Parathyroid adenoma (tissue), 2 donors: ENCODE measurements at regions not wholly inside any gene's neighbourhood (a gene's known extent, or its start where the extent isn't known, plus 50 kb on each side); places are given as distances from the start of the nearest gene placed in this dataset.

Experiments
- H2AFZ ChIP-seq: fragments of 300-600 bp; sonication (generic); one replicate; pipeline ENCODE4 v1.7.0; 2017; ENCODE audit warnings: antibody characterized with exemption, mild to moderate bottlenecking
- H3K27ac ChIP-seq: fragments of 300-600 bp; sonication (generic); one replicate; pipeline ENCODE4 v1.7.0; 2017
- H3K27me3 ChIP-seq: fragments of 300-600 bp; sonication (generic); one replicate; pipeline ENCODE4 v1.7.0; 2017; ENCODE audit warnings: low read length; ENCODE audit not compliant: control insufficient read depth, insufficient read depth
- H3K36me3 ChIP-seq: fragments of 300-600 bp; sonication (generic); one replicate; pipeline ENCODE4 v1.7.0; 2017; ENCODE audit warnings: low read length; ENCODE audit not compliant: control insufficient read depth, insufficient read depth
- H3K4me1 ChIP-seq: fragments of 300-600 bp; sonication (generic); one replicate; pipeline ENCODE4 v1.7.0; 2017; ENCODE audit warnings: control low read depth
- H3K4me2 ChIP-seq: fragments of 300-600 bp; sonication (generic); one replicate; pipeline ENCODE4 v1.7.0; 2017; ENCODE audit warnings: low read length
- H3K4me3 ChIP-seq: fragments of 300-600 bp; sonication (generic); one replicate; pipeline ENCODE4 v1.7.0; 2017; ENCODE audit warnings: low read depth, low read length
- H3K79me2 ChIP-seq: fragments of 300-600 bp; sonication (generic); one replicate; pipeline ENCODE4 v1.7.0; 2017; ENCODE audit warnings: control low read depth
- H3K9ac ChIP-seq: fragments of 300-600 bp; sonication (generic); one replicate; pipeline ENCODE4 v1.7.0; 2017; ENCODE audit warnings: mild to moderate bottlenecking
- H3K9me3 ChIP-seq: fragments of 300-600 bp; sonication (generic); one replicate; pipeline ENCODE4 v1.7.0; 2017; ENCODE audit warnings: low read length; ENCODE audit not compliant: control insufficient read depth
- TF ChIP-seq, protein P1 (sequence below): fragments of 300-600 bp; sonication (generic); IDR thresholded peaks from one replicate; pipeline ENCODE4 v1.7.0; 2017; ENCODE audit warnings: antibody characterized with exemption, mild to moderate bottlenecking
- donor health status: primary hyperparathyroidism.

DNA sequence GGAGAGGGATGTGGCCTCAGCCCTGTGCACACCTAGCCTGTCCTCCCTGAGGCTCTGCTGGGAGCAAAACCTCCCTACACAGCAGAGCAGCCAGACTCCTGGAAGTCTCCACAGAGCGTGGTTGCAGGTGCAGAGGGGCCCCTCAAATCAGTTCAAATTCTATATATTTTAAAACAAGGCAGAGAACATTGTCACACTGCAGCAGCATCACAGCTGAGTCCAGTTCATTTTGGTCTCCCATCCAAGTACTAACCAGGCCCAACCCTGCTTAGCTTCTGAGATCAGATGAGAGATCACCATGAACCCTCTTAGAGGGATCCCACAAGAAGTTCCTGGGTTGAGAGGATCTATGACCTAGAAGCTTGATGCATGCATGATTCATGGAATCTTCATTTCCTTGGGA, 331.0 kb upstream of the RGMA start:
- H3K4me1 ChIP-seq, result no peaks in the 10 kb centered on the region

DNA sequence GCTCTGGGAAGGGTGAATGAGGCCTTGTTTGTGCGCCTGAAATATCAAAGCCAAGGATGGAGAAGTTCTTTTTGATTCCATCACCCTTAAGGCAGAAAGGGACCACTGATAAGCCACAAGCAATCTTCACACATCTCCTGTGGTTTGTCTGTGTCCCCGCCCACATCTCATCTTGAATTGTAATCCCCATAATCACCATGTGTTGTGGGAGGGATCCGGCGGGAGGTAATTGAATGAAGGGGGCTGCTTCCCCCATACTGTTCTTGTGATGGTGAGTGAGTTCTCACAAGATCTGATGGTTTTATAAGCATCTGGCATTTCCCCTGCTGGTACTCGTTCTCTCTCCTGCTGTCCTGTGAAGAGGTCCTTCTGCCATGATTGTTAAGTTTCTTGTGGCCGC, 329.6 kb upstream of the RGMA start:
- Histone ChIP-seq H2AFZ (no peak overlapping the region), H3K36me3 (no peaks in the 10 kb centered on the region), H3K4me1 (no peaks in the 10 kb centered on the region), H3K27ac (no peak overlapping the region), H3K4me3 (no peak overlapping the region), H3K4me2 (no peak overlapping the region), H3K27me3 (no peaks in the 10 kb centered on the region), H3K9me3 (no peaks in the 10 kb centered on the region), H3K9ac (no peak overlapping the region), H3K79me2 (no peaks in the 10 kb centered on the region)
- TF ChIP-seq, protein P1, sequence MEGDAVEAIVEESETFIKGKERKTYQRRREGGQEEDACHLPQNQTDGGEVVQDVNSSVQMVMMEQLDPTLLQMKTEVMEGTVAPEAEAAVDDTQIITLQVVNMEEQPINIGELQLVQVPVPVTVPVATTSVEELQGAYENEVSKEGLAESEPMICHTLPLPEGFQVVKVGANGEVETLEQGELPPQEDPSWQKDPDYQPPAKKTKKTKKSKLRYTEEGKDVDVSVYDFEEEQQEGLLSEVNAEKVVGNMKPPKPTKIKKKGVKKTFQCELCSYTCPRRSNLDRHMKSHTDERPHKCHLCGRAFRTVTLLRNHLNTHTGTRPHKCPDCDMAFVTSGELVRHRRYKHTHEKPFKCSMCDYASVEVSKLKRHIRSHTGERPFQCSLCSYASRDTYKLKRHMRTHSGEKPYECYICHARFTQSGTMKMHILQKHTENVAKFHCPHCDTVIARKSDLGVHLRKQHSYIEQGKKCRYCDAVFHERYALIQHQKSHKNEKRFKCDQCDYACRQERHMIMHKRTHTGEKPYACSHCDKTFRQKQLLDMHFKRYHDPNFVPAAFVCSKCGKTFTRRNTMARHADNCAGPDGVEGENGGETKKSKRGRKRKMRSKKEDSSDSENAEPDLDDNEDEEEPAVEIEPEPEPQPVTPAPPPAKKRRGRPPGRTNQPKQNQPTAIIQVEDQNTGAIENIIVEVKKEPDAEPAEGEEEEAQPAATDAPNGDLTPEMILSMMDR, result no peak

More for the DNA sequence above, 331.0 kb upstream of the RGMA start:
- no peak overlapping the region for H3K4me3 ChIP-seq
- TF ChIP-seq, protein P1, result no peak
- H3K9me3 ChIP-seq, result no peaks in the 10 kb centered on the region
- H3K79me2 ChIP-seq, result no peaks in the 10 kb centered on the region
- H3K27me3 ChIP-seq, result no peaks in the 10 kb centered on the region
- H3K27ac ChIP-seq, result no peak overlapping the region
- H3K36me3 ChIP-seq, result no peaks in the 10 kb centered on the region
- no peak overlapping the region for H3K4me2 ChIP-seq
- no peak overlapping the region for H3K9ac ChIP-seq
- H2AFZ ChIP-seq, result no peak overlapping the region

DNA sequence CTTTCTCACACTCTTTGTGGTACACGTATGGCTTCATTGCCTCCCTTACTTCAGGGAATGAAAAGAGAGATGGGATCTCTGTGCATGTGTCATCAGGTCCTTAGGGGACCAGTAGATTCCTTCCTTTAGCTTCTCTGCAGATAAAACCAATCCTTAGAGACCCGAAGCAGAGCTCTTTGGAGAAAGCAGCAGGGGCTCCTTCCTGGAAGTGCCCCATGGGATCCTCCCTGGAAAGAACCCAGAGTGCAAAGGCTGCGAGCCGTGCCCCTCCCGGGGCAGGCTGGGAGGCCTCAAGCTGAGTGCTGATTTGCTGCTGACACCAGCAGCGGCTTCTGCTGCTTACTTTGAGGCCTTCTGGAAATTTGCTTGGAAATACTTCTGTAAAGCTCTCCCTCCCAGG, 328.6 kb upstream of the RGMA start:
- Histone ChIP-seq H3K79me2 (no peaks in the 10 kb centered on the region), H3K4me1 (no peaks in the 10 kb centered on the region), H3K9me3 (no peaks in the 10 kb centered on the region), H3K9ac (no peak overlapping the region), H3K4me3 (no peak overlapping the region), H3K27me3 (no peaks in the 10 kb centered on the region), H3K27ac (peak overlapping the region; percentile 24), H3K4me2 (no peak overlapping the region), H2AFZ (no peak overlapping the region), H3K36me3 (no peaks in the 10 kb centered on the region)
- TF ChIP-seq, protein P1, result no peak

GRCh38 chr15:93417156-93417555, 328.1 kb upstream of the RGMA start:
- Histone ChIP-seq H3K27ac (peak overlapping the region; percentile 24), H3K4me2 (no peak overlapping the region), H3K27me3 (no peaks in the 10 kb centered on the region), H3K36me3 (no peaks in the 10 kb centered on the region), H2AFZ (no peak overlapping the region), H3K79me2 (no peaks in the 10 kb centered on the region), H3K4me3 (no peak overlapping the region), H3K4me1 (no peaks in the 10 kb centered on the region), H3K9ac (no peak overlapping the region), H3K9me3 (no peaks in the 10 kb centered on the region)
- TF ChIP-seq, protein P1, result no peak

GRCh38 chr15:93415576-93415975, 326.6 kb upstream of the RGMA start:
- H2AFZ ChIP-seq, result no peak overlapping the region
- H3K79me2 ChIP-seq, result no peaks in the 10 kb centered on the region
- H3K27ac ChIP-seq, result no peak overlapping the region
- H3K4me3 ChIP-seq, result no peak overlapping the region
- TF ChIP-seq, protein P1, result no peak
- H3K4me2 ChIP-seq, result no peak overlapping the region
- no peaks in the 10 kb centered on the region for H3K9me3 ChIP-seq
- H3K36me3 ChIP-seq, result no peaks in the 10 kb centered on the region
- no peaks in the 10 kb centered on the region for H3K4me1 ChIP-seq
- no peaks in the 10 kb centered on the region for H3K27me3 ChIP-seq
- H3K9ac ChIP-seq, result no peak overlapping the region
